Right lobe of liver (tissue), 6 donors: ENCODE measurements at regions not wholly inside any gene's neighbourhood (a gene's known extent, or its start where the extent isn't known, plus 50 kb on each side); places are given as distances from the start of the nearest gene placed in this dataset.

Source experiments
- ATAC-seq, 4 donors: fragments of 200-7000 bp; cut with Tn5 transposase; one replicate each; pipeline ENCODE4 v1.9.1; 2020; ENCODE audit warnings: mild to moderate bottlenecking in 4 of 4, moderate library complexity in 4 of 4
- DNase-seq, 3 donors: peaks; one replicate each; pipeline ENCODE4 v3.0.0-alpha.2; 2020
- H3K27ac ChIP-seq, 3 donors: fragments of 200-600 bp; one replicate each; pipeline ENCODE4 v1.8.0; 2022
- H3K27me3 ChIP-seq, 2 donors: fragments of 200-600 bp; one replicate each; pipeline ENCODE4 v1.8.0; 2022
- H3K36me3 ChIP-seq, 4 donors: fragments of 200-600 bp; sonication (generic) in 1 of 4; one replicate each; pipeline versions ENCODE4 v1.5.1 to v1.8.0; 2017 to 2022; ENCODE audit warnings: control low read depth in 1 of 4
- H3K4me1 ChIP-seq, 4 donors: fragments of 200-600 bp; sonication (generic) in 1 of 4; one replicate each; pipeline versions ENCODE4 v1.5.1 to v1.8.0; 2017 to 2022; ENCODE audit warnings: control low read depth in 1 of 4
- H3K4me3 ChIP-seq, 3 donors: fragments of 200-600 bp; one replicate each; pipeline ENCODE4 v1.8.0; 2022
- H3K9me3 ChIP-seq, 4 donors: fragments of 200-600 bp; sonication (generic) in 1 of 4; one replicate each; pipeline versions ENCODE4 v1.5.1 to v1.8.0; 2017 to 2022; ENCODE audit warnings: control low read depth in 1 of 4
- POLR2A ChIP-seq: fragments of 450-650 bp; IDR thresholded peaks from one replicate; pipeline ENCODE4 v1.6.1; 2017; ENCODE audit warnings: antibody characterized with exemption, mild to moderate bottlenecking
- WGBS: methylation state at CpG from one replicate; pipeline ENCODE4 v1.1.6; 2018; ENCODE audit warnings: low coverage, low lambda C conversion rate; ENCODE audit not compliant: insufficient coverage; ENCODE audit errors: missing lambda C conversion rate; 5-methylcytosine and 5-hydroxymethylcytosine counted together
- intact Hi-C, 2 donors: fragments of 100-400 bp; cut with DNase I; formaldehyde crosslinking; loops; one replicate each; pipeline versions ENCODE4 v1.11.2 to v1.14.1; 2022
- TF ChIP-seq, protein P1 (sequence below), 4 donors: fragments of 200-600 bp in 3 of 4; fragments of 450-650 bp in 1 of 4; IDR thresholded peaks; one replicate each; pipeline versions ENCODE4 v1.5.1 to v1.8.0; 2016 to 2022; ENCODE audit warnings: antibody characterized with exemption in 4 of 4, mild to moderate bottlenecking in 2 of 4
- donor health status: DM: no; HTN: yes; CAD: no.
- donor health status: DM: no; HTN: no; CAD: no.
- donor health status: DM: no; HTN: no; CAD: no.
- donor health status: DM: no; HTN: yes; CAD: no.
- donor health status: DM: no; HTN: yes; CAD: no.

DNA sequence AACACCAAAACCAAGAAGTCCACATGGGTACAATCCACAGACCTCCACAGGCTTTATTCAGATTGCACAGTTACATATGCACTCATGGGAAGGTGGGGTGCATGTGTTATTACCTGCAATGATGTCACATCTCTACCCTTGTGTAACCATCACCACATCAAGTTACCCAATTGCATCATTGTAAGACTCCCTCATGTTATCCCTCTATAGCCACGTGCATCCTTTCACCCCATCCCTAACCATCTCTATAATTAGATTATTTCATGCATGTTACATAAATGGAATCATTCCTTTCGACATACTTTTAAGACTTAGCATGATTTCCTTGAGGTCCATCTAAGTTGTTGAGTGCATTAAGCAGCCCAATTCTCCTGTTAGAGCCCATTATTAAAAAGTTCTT lies 408.2 kb upstream of the C16orf82 start:
- intact Hi-C loops, result no loop called here
- no peak overlapping the region for H3K27ac ChIP-seq
- WGBS, result 29% methylated on average over 2 of the region's 2 CpGs
- no peaks in the 10 kb centered on the region for H3K36me3 ChIP-seq
- no peak overlapping the region for H3K4me3 ChIP-seq
- H3K4me1 ChIP-seq, result no peaks in the 10 kb centered on the region
- TF ChIP-seq, protein P1, sequence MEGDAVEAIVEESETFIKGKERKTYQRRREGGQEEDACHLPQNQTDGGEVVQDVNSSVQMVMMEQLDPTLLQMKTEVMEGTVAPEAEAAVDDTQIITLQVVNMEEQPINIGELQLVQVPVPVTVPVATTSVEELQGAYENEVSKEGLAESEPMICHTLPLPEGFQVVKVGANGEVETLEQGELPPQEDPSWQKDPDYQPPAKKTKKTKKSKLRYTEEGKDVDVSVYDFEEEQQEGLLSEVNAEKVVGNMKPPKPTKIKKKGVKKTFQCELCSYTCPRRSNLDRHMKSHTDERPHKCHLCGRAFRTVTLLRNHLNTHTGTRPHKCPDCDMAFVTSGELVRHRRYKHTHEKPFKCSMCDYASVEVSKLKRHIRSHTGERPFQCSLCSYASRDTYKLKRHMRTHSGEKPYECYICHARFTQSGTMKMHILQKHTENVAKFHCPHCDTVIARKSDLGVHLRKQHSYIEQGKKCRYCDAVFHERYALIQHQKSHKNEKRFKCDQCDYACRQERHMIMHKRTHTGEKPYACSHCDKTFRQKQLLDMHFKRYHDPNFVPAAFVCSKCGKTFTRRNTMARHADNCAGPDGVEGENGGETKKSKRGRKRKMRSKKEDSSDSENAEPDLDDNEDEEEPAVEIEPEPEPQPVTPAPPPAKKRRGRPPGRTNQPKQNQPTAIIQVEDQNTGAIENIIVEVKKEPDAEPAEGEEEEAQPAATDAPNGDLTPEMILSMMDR (IDR thresholded peaks at IDR 0.05), result no peak
- no peaks in the 10 kb centered on the region for H3K27me3 ChIP-seq
- DNase-seq, result no peak
- ATAC-seq, result no peak
- H3K9me3 ChIP-seq, result no peaks in the 10 kb centered on the region

DNA sequence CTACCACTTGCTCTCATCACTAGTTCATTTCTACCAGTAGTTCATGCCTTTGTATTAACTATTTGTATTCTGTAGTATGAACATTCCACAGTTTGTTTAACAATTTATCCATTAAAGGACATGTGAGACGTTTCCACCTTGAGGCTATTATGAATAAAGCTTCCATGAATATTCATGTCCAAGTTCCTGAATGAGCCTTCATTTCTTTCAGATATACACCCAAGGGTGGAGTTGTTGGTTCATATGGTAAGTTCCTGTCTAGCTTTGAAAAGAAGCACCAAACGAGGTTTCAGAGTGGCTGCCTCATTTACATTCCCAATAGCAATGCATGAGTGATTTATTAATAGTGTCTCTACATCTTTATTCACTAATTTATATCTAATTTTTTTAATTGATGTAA lies 407.8 kb upstream of the C16orf82 start:
- intact Hi-C loops, result no loop called here

DNA sequence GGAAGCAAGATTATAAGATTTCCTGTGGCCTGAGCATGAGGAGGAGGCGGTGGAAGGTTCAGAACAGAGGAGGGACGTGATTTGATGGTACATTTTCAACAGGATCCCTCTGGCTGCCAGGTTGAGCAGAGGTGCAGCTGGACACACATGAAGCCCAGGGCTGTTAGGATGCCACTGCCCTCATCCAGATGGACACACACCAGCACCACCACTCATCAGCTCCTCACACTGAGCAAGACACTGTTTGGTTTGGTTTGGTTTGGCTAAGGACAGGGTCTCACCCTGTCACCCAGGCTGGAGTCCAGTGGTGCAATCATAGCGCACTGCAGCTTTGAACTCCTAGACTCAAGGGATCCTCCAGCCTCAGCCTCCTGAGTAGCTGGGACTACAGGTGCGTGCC lies 402.6 kb upstream of the C16orf82 start:
- no peak for TF ChIP-seq POLR2A
- TF ChIP-seq, protein P1 (IDR thresholded peaks at IDR 0.05), result no peak

More for the DNA sequence above, 407.8 kb upstream of the C16orf82 start:
- Histone ChIP-seq H3K27ac (no peak overlapping the region), H3K36me3 (no peaks in the 10 kb centered on the region), H3K9me3 (no peaks in the 10 kb centered on the region), H3K4me1 (no peaks in the 10 kb centered on the region), H3K4me3 (no peak overlapping the region), H3K27me3 (no peaks in the 10 kb centered on the region)
- no peak for TF ChIP-seq POLR2A
- 38% methylated on average over 2 of the region's 2 CpGs for WGBS
- DNase-seq, result no peak
- ATAC-seq, result no peak

DNA sequence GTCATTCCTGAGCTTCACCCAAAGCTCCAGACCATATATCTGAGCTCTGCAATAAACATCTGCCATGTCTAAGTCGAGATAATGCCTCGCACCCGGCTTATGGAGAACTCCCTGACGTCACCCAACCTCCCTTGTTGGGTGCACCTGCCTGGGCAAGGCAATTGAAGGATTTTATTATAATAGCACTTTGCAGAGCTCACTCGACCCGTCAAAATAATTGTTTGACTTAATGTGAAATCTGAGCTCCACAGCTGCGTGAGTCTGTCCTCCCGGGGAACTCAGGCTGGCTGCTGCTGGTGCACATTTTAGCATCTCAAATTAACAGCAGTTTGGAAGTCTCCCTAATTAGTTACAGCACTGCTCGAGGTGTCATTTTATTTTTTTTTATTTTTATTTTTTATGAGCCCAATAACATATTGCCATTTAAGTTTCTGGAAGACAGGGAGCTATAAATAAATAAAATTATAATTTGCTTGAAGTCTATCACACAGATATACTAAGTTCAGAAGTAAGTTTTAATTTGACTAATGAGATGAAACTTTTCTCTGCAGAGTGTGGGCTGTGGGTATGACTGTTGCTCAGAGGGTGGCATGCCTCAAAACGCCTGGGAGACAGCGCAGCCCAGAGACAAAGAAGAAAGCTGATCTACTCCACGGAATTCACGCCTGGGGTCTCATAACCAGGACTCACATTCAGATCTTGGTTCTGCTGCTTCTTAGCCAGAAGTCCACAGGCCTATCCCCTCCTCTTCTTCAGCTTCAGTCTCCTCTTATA lies 401.4 kb upstream of the C16orf82 start:
- no peaks in the 10 kb centered on the region for H3K36me3 ChIP-seq
- no peaks in the 10 kb centered on the region for H3K4me1 ChIP-seq
- DNase-seq, result no peak
- no peaks in the 10 kb centered on the region for H3K27me3 ChIP-seq
- no peak overlapping the region for H3K4me3 ChIP-seq
- 40% methylated on average over 13 of the region's 13 CpGs for WGBS
- no peak overlapping the region for H3K27ac ChIP-seq
- ATAC-seq, result no peak
- no peaks in the 10 kb centered on the region for H3K9me3 ChIP-seq
- no peak for TF ChIP-seq POLR2A
- TF ChIP-seq, protein P1 (IDR thresholded peaks at IDR 0.05), result no peak
- intact Hi-C loops, result no loop called here

More for the DNA sequence above, 402.6 kb upstream of the C16orf82 start:
- 40% methylated on average over 2 of the region's 4 CpGs for WGBS
- DNase-seq (no peak), ATAC-seq (no peak)
- Histone ChIP-seq H3K9me3 (no peaks in the 10 kb centered on the region), H3K4me3 (no peak overlapping the region), H3K27me3 (no peaks in the 10 kb centered on the region), H3K36me3 (no peaks in the 10 kb centered on the region), H3K27ac (no peak overlapping the region), H3K4me1 (no peaks in the 10 kb centered on the region)
- intact Hi-C loops, result no loop called here

DNA sequence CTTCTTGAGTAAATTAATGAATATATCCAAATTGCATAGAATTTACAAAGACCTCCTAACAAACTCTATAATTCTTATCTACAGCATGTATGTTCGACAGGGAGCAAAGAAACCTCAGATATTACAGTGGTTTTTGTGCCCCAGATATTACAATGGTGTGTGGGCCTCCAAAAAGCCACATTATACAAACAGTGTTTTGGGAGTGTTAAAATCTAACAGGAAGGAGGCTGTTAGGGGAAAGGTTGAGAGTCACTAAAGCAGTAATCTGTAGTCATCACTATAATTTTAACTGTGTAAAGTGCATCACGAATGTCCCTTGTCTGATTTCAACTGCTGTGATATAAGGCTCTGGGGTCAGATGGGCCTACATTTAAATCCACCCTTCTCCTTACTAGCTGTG lies 400.2 kb upstream of the C16orf82 start:
- WGBS, result 51% methylated on average over 2 of the region's 2 CpGs
- TF ChIP-seq, protein P1 (IDR thresholded peaks at IDR 0.05), result no peak
- TF ChIP-seq POLR2A, result no peak
- H3K4me3 ChIP-seq, result no peak overlapping the region
- H3K27ac ChIP-seq, result no peak overlapping the region
- H3K27me3 ChIP-seq, result no peaks in the 10 kb centered on the region
- no peaks in the 10 kb centered on the region for H3K9me3 ChIP-seq
- no peak for ATAC-seq
- no peaks in the 10 kb centered on the region for H3K36me3 ChIP-seq
- intact Hi-C loops, result no loop called here
- DNase-seq, result no peak
- H3K4me1 ChIP-seq, result no peaks in the 10 kb centered on the region
